Neural progenitor cell (in vitro differentiated cells): ENCODE measurements at regions not wholly inside any gene's neighbourhood (a gene's known extent, or its start where the extent isn't known, plus 50 kb on each side); places are given as distances from the start of the nearest gene placed in this dataset.

ENCODE experiments used
- DNase-seq: peaks from one replicate; pipeline ENCODE4 v3.0.0-alpha.2; 2016; ENCODE audit warnings: low spot score
- H2AFZ ChIP-seq: fragments of 200-600 bp; sonication (generic); replicated peaks from 2 replicates; pipeline ENCODE4 v1.6.1; 2016; ENCODE audit warnings: antibody characterized with exemption
- H3F3A ChIP-seq: fragments of 200-600 bp; sonication (generic); 2 replicates; pipeline ENCODE4 v1.6.1; 2016; ENCODE audit warnings: antibody characterized with exemption, low read depth
- H3K27ac ChIP-seq: fragments of 200-600 bp; sonication (generic); 2 replicates; pipeline ENCODE4 v1.5.1; 2016; ENCODE audit warnings: mild to moderate bottlenecking
- H3K27me3 ChIP-seq: fragments of 200-600 bp; sonication (generic); 2 replicates; pipeline ENCODE4 v1.6.1; 2016; ENCODE audit warnings: mild to moderate bottlenecking, moderate library complexity
- H3K36me3 ChIP-seq: fragments of 200-600 bp; sonication (generic); 2 replicates; pipeline ENCODE4 v1.5.1; 2016
- H3K4me1 ChIP-seq: fragments of 200-600 bp; sonication (generic); 2 replicates; pipeline ENCODE4 v1.6.1; 2016; ENCODE audit warnings: mixed run types
- H3K4me2 ChIP-seq: fragments of 200-600 bp; sonication (generic); 2 replicates; pipeline ENCODE4 v1.6.1; 2016
- H3K4me3 ChIP-seq: fragments of 200-600 bp; sonication (generic); 2 replicates; pipeline ENCODE4 v1.5.1; 2016
- H3K79me2 ChIP-seq: fragments of 200-600 bp; sonication (generic); 2 replicates; pipeline ENCODE4 v1.6.1; 2016; ENCODE audit warnings: low read depth
- H3K9ac ChIP-seq: fragments of 200-600 bp; sonication (generic); 2 replicates; pipeline ENCODE4 v1.6.1; 2016
- H3K9me3 ChIP-seq: fragments of 200-600 bp; sonication (generic); 2 replicates; pipeline ENCODE4 v1.5.1; 2016; ENCODE audit warnings: low read depth
- H4K20me1 ChIP-seq: fragments of 200-600 bp; sonication (generic); 2 replicates; pipeline ENCODE4 v1.6.1; 2016; ENCODE audit warnings: low read depth
- H3K27ac Mint-ChIP-seq: 3 replicates; pipeline ENCODE4 v1.8.0; 2021; ENCODE audit warnings: mixed read lengths
- H3K27me3 Mint-ChIP-seq: 2 replicates; pipeline ENCODE4 v1.8.0; 2022; ENCODE audit warnings: low read depth, mild to moderate bottlenecking, inconsistent platforms, moderate library complexity, mixed read lengths; ENCODE audit not compliant: insufficient read depth
- H3K36me3 Mint-ChIP-seq: 3 replicates; pipeline ENCODE4 v1.8.0; 2021; ENCODE audit warnings: mixed read lengths
- H3K4me1 Mint-ChIP-seq: 3 replicates; pipeline ENCODE4 v1.8.0; 2021; ENCODE audit warnings: mixed read lengths
- H3K4me3 Mint-ChIP-seq: 3 replicates; pipeline ENCODE4 v1.8.0; 2021; ENCODE audit warnings: mild to moderate bottlenecking, moderate library complexity, mixed read lengths
- H3K9me3 Mint-ChIP-seq: 3 replicates; pipeline ENCODE4 v1.8.0; 2020; ENCODE audit warnings: mixed read lengths
- CTCF ChIP-seq: fragments of 200-600 bp; sonication (generic); IDR thresholded peaks from 2 replicates; pipeline ENCODE4 v1.5.1; 2017; ENCODE audit warnings: antibody characterized with exemption, mild to moderate bottlenecking
- EZH2 ChIP-seq: fragments of 200-600 bp; sonication (generic); IDR thresholded peaks from 2 replicates; pipeline ENCODE4 v1.6.1; 2017; ENCODE audit warnings: antibody characterized with exemption, mild to moderate bottlenecking, moderate library complexity
- EZH2phosphoT487 ChIP-seq: fragments of 200-600 bp; sonication (generic); IDR thresholded peaks from 2 replicates; pipeline ENCODE4 v1.6.1; 2017; ENCODE audit warnings: antibody characterized with exemption

- Histone ChIP-seq H2AFZ (no peak overlapping the region), H3K4me1 (no peaks in the 10 kb centered on the region), H3K27me3 (no peaks in the 10 kb centered on the region), H3K79me2 (no peaks in the 10 kb centered on the region), H3K9me3 (no peaks in the 10 kb centered on the region), H3K4me2 (no peak overlapping the region), H3K36me3 (no peaks in the 10 kb centered on the region), H3F3A (no peaks in the 10 kb centered on the region), H3K4me3 (no peak overlapping the region), H4K20me1 (no peaks in the 10 kb centered on the region), H3K27ac (no peak overlapping the region), H3K9ac (no peak overlapping the region)
- no peak overlapping the region for H3K27ac Mint-ChIP-seq
- peaks cover 10% of the 10 kb centered on the region for H3K27me3 Mint-ChIP-seq
- H3K4me1 Mint-ChIP-seq: peaks cover 2% of the 10 kb centered on the region
- H3K4me3 Mint-ChIP-seq: no peak overlapping the region
- no peaks in the 10 kb centered on the region for H3K9me3 Mint-ChIP-seq
- no peak for DNase-seq
- no peaks in the 10 kb centered on the region for H3K36me3 Mint-ChIP-seq
- TF ChIP-seq CTCF: no peak
- no peak for TF ChIP-seq EZH2
- TF ChIP-seq EZH2phosphoT487: no peak
Measured at GRCh38 chr15:73813589-73813988, 59.8 kb upstream of the TBC1D21 start.

GRCh38 chr15:73818308-73818985 lies 54.9 kb upstream of the TBC1D21 start:
- Histone ChIP-seq H3K4me3 (no peak overlapping the region), H4K20me1 (no peaks in the 10 kb centered on the region), H3K27me3 (no peaks in the 10 kb centered on the region), H3F3A (no peaks in the 10 kb centered on the region), H3K9ac (no peak overlapping the region), H3K4me2 (no peak overlapping the region), H3K79me2 (no peaks in the 10 kb centered on the region), H3K9me3 (no peaks in the 10 kb centered on the region), H3K4me1 (no peaks in the 10 kb centered on the region), H3K27ac (no peak overlapping the region), H3K36me3 (no peaks in the 10 kb centered on the region), H2AFZ (no peak overlapping the region)
- Mint-ChIP-seq H3K9me3 (no peaks in the 10 kb centered on the region), H3K27me3 (peaks cover 20% of the 10 kb centered on the region), H3K27ac (no peak overlapping the region), H3K4me3 (no peak overlapping the region), H3K36me3 (no peaks in the 10 kb centered on the region), H3K4me1 (peaks cover 2% of the 10 kb centered on the region)
- TF ChIP-seq CTCF (no peak), EZH2phosphoT487 (no peak), EZH2 (no peak)
- DNase-seq: no peak

- Mint-ChIP-seq H3K9me3 (no peaks in the 10 kb centered on the region), H3K27ac (no peak overlapping the region), H3K36me3 (no peaks in the 10 kb centered on the region), H3K4me1 (peaks cover 2% of the 10 kb centered on the region), H3K27me3 (peaks cover 25% of the 10 kb centered on the region), H3K4me3 (no peak overlapping the region)
- no peak overlapping the region for H3K9ac ChIP-seq
- no peak overlapping the region for H3K4me3 ChIP-seq
- DNase-seq: no peak
- no peak for TF ChIP-seq EZH2phosphoT487
- TF ChIP-seq CTCF: no peak
- no peak for TF ChIP-seq EZH2
- no peak overlapping the region for H3K27ac ChIP-seq
- no peak overlapping the region for H2AFZ ChIP-seq
- H3K4me1 ChIP-seq: no peaks in the 10 kb centered on the region
- H3K27me3 ChIP-seq: no peaks in the 10 kb centered on the region
- no peaks in the 10 kb centered on the region for H3K79me2 ChIP-seq
- no peaks in the 10 kb centered on the region for H3K9me3 ChIP-seq
- no peaks in the 10 kb centered on the region for H4K20me1 ChIP-seq
- H3K4me2 ChIP-seq: no peak overlapping the region
- H3F3A ChIP-seq: no peaks in the 10 kb centered on the region
- H3K36me3 ChIP-seq: no peaks in the 10 kb centered on the region
Measured at GRCh38 chr15:73821181-73821580, 52.2 kb upstream of the TBC1D21 start.
